ENCODE measurements at regions not wholly inside any gene's neighbourhood (a gene's known extent, or its start where the extent isn't known, plus 50 kb on each side); places are given as distances from the start of the nearest gene placed in this dataset.

DNA sequence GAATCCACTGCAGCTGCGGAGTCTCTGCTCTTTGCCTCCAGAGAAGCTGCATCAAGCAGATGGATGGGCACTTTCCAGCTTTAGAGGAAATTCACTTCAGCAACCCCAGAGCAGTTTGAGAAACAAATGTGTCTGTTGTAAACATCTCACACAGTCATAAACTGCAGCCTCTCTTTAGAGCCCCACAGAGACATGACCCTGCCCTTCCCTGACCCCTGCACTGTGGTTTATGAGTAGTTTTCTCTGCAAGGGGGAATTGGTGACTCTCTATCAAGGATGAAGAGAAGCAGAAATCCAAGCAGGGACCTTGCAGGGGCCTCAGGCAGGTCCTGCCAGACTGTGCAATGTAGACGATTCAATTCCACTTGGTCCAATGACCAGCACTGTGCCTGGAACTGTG lies 160.2 kb downstream of the SH2D4B start:
- TF ChIP-seq POU2F2 (IDR thresholded peaks at IDR 0.05; ENCODE audit: low read depth, low read length), result no peak
- TF ChIP-seq POLR2AphosphoS5 (IDR thresholded peaks at IDR 0.05; ENCODE audit: low read depth, low read length), result no peak
- no peak for TF ChIP-seq TAF1 (IDR thresholded peaks at IDR 0.05; ENCODE audit: low read depth, low read length)
- TF ChIP-seq PAX5 (IDR thresholded peaks at IDR 0.05; ENCODE audit: insufficient read depth, low read length, severe bottlenecking), result no peak
- no peak for TF ChIP-seq SPI1 (IDR thresholded peaks at IDR 0.05; ENCODE audit: low read depth, low read length)
- no peak for TF ChIP-seq POLR2A (IDR thresholded peaks at IDR 0.05; ENCODE audit: low read depth, low read length)
- DNase-seq (ENCODE audit: insufficient read length, low spot score) (no peak), FAIRE-seq (no peak)

DNA sequence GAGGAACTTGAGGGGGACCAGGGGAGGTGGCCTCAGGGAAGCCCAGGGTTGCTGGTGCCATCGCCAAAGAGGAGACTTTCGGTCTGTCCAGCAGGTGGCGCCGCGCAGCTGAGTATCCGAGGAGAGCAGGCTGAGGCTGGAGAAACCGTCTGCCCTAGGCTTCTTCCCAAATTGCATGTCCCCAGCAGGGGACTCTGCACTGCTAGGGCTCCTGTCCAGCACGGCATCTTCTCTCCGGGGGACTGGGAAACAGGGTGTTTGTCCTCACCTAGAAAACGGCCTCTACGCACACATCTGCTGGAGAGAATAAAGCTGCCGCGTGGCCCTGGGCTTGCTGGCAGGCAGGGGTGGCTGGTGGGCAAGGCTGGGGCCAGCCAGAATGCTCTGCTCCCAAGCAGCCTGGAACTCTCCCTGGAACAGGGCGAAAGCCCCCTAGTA lies 161.9 kb downstream of the SH2D4B start:
- FAIRE-seq, result peak; percentile 94
- DNase-seq (ENCODE audit: insufficient read length, low spot score), result peak; percentile 64
- TF ChIP-seq SPI1 (IDR thresholded peaks at IDR 0.05; ENCODE audit: low read depth, low read length) (no peak), POLR2AphosphoS5 (IDR thresholded peaks at IDR 0.05; ENCODE audit: low read depth, low read length) (no peak), POLR2A (IDR thresholded peaks at IDR 0.05; ENCODE audit: low read depth, low read length) (no peak), POU2F2 (IDR thresholded peaks at IDR 0.05; ENCODE audit: low read depth, low read length) (no peak), TAF1 (IDR thresholded peaks at IDR 0.05; ENCODE audit: low read depth, low read length) (no peak), PAX5 (IDR thresholded peaks at IDR 0.05; ENCODE audit: insufficient read depth, low read length, severe bottlenecking) (no peak)

DNA sequence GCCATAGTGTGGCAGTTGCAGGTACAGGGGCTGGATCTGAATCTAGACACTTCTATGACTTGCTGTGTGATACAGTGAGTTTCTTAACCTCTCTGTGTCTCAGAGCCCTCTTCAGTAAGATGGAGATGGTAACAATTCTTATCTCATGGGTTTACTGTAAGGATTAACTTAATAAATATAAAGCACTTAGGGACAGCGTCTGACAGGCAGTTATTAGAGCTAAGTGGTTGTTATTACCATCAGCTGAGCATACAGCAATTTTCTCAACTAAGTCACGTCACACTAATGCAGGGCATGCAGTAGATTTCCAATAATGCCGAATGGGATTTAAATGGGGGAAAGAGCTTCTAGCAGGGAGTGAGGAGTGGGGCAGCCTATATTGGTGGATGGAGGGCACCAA lies 162.6 kb downstream of the SH2D4B start:
- no peak for DNase-seq (ENCODE audit: insufficient read length, low spot score)
- no peak for TF ChIP-seq POU2F2 (IDR thresholded peaks at IDR 0.05; ENCODE audit: low read depth, low read length)
- TF ChIP-seq POLR2A (IDR thresholded peaks at IDR 0.05; ENCODE audit: low read depth, low read length), result no peak
- TF ChIP-seq TAF1 (IDR thresholded peaks at IDR 0.05; ENCODE audit: low read depth, low read length), result no peak
- no peak for TF ChIP-seq SPI1 (IDR thresholded peaks at IDR 0.05; ENCODE audit: low read depth, low read length)
- no peak for TF ChIP-seq POLR2AphosphoS5 (IDR thresholded peaks at IDR 0.05; ENCODE audit: low read depth, low read length)
- TF ChIP-seq PAX5 (IDR thresholded peaks at IDR 0.05; ENCODE audit: insufficient read depth, low read length, severe bottlenecking), result no peak
- FAIRE-seq, result no peak

DNA sequence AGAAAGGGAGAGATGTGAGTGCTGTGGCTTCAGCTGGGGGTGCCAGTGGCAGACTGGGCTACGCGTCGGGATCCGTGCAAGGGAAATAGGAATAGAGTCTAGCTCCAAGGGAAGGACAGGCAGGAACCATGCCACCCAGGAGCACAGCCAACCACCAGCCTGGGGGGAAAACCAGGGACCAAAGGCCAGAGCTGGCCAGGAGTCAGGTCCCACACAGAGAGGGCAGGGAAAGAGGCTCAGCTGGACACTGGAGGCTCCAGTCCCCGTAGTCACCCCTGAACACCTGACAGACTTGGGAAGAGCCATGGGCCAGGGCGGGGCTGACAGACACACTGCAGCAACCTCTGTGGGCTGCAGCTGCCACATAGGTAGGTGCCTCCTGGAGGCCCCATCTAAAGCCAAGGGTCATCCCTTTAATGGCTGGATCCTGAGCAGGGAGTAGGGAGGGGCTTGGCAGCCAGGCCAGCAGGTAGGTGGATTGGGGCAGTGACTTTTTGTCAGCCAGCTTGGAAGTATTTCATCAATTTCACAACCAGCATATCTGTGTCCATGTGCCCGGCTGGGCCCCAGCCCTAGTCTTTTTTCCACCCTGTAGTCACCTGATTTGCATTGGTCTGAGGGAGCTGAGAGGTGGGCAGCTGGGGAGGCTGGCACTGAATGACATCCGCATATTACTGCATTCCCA lies 163.2 kb downstream of the SH2D4B start:
- TF ChIP-seq TAF1 (IDR thresholded peaks at IDR 0.05; ENCODE audit: low read depth, low read length) (no peak), POLR2A (IDR thresholded peaks at IDR 0.05; ENCODE audit: low read depth, low read length) (no peak)
- DNase-seq (ENCODE audit: insufficient read length, low spot score) (no peak), FAIRE-seq (no peak)

DNA sequence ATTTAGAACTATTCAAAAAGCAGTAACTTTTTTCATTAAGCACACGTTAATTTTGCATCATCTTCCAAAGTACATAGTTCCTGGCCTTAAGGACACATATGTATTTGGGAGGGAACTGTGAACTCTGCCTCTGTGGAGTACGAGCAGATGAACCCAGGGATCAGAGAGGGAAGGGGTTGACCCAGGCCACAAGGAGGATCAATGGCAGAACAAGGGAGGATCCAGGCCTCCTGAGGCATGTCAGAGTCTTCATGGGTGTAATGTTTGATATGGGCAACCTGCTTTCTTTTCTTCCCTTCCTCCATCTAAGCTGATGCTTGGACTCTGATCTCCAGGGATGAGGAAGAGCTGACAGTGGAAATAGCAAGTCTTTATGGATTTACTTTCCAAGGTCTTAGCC lies 164.0 kb downstream of the SH2D4B start:
- FAIRE-seq (no peak), DNase-seq (ENCODE audit: insufficient read length, low spot score) (no peak)
- TF ChIP-seq SPI1 (IDR thresholded peaks at IDR 0.05; ENCODE audit: low read depth, low read length) (no peak), PAX5 (IDR thresholded peaks at IDR 0.05; ENCODE audit: insufficient read depth, low read length, severe bottlenecking) (no peak), POU2F2 (IDR thresholded peaks at IDR 0.05; ENCODE audit: low read depth, low read length) (no peak), POLR2AphosphoS5 (IDR thresholded peaks at IDR 0.05; ENCODE audit: low read depth, low read length) (no peak), POLR2A (IDR thresholded peaks at IDR 0.05; ENCODE audit: low read depth, low read length) (no peak), TAF1 (IDR thresholded peaks at IDR 0.05; ENCODE audit: low read depth, low read length) (no peak)

- FAIRE-seq (no peak), DNase-seq (ENCODE audit: insufficient read length, low spot score) (no peak)
- TF ChIP-seq TAF1 (IDR thresholded peaks at IDR 0.05; ENCODE audit: low read depth, low read length), result no peak
- peak; percentile 33; the same call in 1 of the 2 replicates for TF ChIP-seq SPI1 (IDR thresholded peaks at IDR 0.05; ENCODE audit: low read depth, low read length)
These were observed 164.4 kb downstream of the SH2D4B start for GRCh38 chr10:80702143-80702542.

DNA sequence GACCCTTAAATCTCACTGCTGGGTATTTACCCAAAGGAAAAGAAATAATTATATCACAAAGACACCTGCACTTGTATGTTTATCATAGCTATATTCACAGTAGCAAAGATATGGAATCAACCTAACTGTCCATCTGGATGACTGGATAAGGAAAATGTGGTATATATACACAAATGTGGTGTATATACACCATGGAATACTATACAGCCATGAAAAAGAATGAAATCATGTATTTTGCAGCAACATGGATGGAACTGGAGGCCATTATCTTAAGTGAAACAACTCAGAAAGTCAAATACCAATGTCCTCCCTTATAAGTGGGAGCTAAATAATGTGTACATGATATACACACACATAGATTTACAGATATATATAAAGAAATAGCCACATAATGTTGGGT lies 168.2 kb downstream of the SH2D4B start:
- DNase-seq (ENCODE audit: insufficient read length, low spot score), result no peak
- FAIRE-seq, result no peak
- TF ChIP-seq POU2F2 (IDR thresholded peaks at IDR 0.05; ENCODE audit: low read depth, low read length), result no peak
- no peak for TF ChIP-seq TAF1 (IDR thresholded peaks at IDR 0.05; ENCODE audit: low read depth, low read length)

DNA sequence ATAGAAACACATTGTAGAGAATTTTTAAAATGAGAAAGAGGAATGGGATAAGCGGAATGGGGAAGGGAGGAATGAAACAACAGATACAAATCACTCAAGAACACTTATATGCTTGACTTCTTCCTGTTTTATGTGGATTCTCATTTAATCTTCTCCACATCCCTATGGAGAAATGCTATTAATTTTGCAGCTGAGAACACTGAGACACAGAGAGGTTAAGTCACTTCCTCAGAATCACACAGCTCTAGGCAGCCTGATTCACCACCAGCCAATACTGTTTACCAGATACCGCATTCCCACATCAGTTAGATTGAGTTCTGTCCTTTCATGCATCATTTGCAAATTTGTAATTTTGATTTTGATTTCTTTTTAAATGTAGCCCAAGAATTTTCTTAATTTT lies 170.5 kb downstream of the SH2D4B start:
- TF ChIP-seq TAF1 (IDR thresholded peaks at IDR 0.05; ENCODE audit: low read depth, low read length), result no peak
- no peak for TF ChIP-seq SPI1 (IDR thresholded peaks at IDR 0.05; ENCODE audit: low read depth, low read length)
- no peak for DNase-seq (ENCODE audit: insufficient read length, low spot score)
- FAIRE-seq, result no peak

DNA sequence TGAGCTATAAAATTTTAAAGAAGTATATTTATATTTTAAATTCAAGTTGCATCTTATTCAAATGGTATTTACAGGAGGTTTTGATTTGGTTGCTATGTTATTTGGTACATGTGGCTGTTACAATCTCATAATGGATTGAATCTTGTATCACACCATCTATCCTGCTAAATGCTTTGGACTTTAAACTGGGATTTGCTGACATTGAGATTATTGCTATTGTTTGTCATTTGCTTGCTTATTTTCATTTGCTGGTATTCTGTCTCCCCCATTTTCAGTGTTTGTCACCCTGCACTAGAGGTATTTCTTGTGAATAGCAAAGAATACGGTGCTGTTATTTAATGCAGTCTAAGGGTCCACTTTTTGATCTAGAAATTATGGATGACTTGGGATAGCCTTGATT lies 171.1 kb downstream of the SH2D4B start:
- FAIRE-seq, result no peak
- no peak for DNase-seq (ENCODE audit: insufficient read length, low spot score)
- no peak for TF ChIP-seq SPI1 (IDR thresholded peaks at IDR 0.05; ENCODE audit: low read depth, low read length)
- TF ChIP-seq TAF1 (IDR thresholded peaks at IDR 0.05; ENCODE audit: low read depth, low read length), result no peak
- no peak for TF ChIP-seq POLR2A (IDR thresholded peaks at IDR 0.05; ENCODE audit: low read depth, low read length)
- no peak for TF ChIP-seq PAX5 (IDR thresholded peaks at IDR 0.05; ENCODE audit: insufficient read depth, low read length, severe bottlenecking)
- no peak for TF ChIP-seq POU2F2 (IDR thresholded peaks at IDR 0.05; ENCODE audit: low read depth, low read length)
- no peak for TF ChIP-seq POLR2AphosphoS5 (IDR thresholded peaks at IDR 0.05; ENCODE audit: low read depth, low read length)

DNA sequence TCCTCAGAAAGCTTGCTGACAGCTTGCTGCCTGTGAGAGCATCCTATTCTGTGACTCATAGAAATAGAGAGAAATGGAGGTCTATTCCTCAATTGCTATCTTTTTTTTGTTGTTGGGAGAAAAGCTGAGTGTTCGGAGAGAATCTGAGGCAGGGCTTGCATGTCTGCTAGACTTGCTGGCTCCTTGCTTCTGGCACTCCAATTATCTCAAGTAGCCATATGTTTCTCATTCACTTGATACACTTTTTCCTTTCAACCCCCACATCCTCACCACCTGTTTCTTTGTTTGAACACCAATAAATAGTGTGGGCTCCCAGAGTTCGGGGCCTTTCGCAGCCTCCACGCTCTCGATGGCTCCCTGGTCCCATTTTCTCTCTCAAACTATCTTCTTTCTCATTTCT lies 172.2 kb downstream of the SH2D4B start:
- DNase-seq (ENCODE audit: insufficient read length, low spot score) (no peak), FAIRE-seq (no peak)
- TF ChIP-seq PAX5 (IDR thresholded peaks at IDR 0.05; ENCODE audit: insufficient read depth, low read length, severe bottlenecking) (no peak), SPI1 (IDR thresholded peaks at IDR 0.05; ENCODE audit: low read depth, low read length) (no peak), POU2F2 (IDR thresholded peaks at IDR 0.05; ENCODE audit: low read depth, low read length) (no peak), TAF1 (IDR thresholded peaks at IDR 0.05; ENCODE audit: low read depth, low read length) (no peak), POLR2AphosphoS5 (IDR thresholded peaks at IDR 0.05; ENCODE audit: low read depth, low read length) (no peak), POLR2A (IDR thresholded peaks at IDR 0.05; ENCODE audit: low read depth, low read length) (no peak)

Measured in GM12891 (cell line).